A549 (cell line): ENCODE measurements at regions not wholly inside any gene's neighbourhood (a gene's known extent, or its start where the extent isn't known, plus 50 kb on each side); places are given as distances from the start of the nearest gene placed in this dataset.

Experiments
- CEBPB ChIP-seq, 2 experiments: fragments of >200 bp in 1 of 2; sonication (Bioruptor Twin) in 1 of 2; formaldehyde crosslinking in 1 of 2; IDR thresholded peaks; 2 replicates each; pipeline ENCODE4 v1.6.1; 2012 to 2016
- CHD2 ChIP-seq: fragments of 150-350 bp; IDR thresholded peaks from 2 replicates; pipeline ENCODE4 v1.6.1; 2014; ENCODE audit warnings: low read length; ENCODE audit not compliant: partially characterized antibody
- CTCF ChIP-seq: fragments of >200 bp; sonication (Bioruptor Twin); formaldehyde crosslinking; IDR thresholded peaks from 3 replicates; pipeline ENCODE4 v1.5.1; 2016
- ESRRA ChIP-seq: fragments of 150-350 bp; IDR thresholded peaks from 2 replicates; pipeline ENCODE4 v1.6.1; 2014; ENCODE audit warnings: mild to moderate bottlenecking, low read length, borderline replicate concordance
- REST ChIP-seq: fragments of 200-600 bp; sonication (generic); IDR thresholded peaks from 2 replicates; pipeline ENCODE4 v1.6.1; 2016; ENCODE audit warnings: antibody characterized with exemption, mild to moderate bottlenecking, moderate library complexity
- USF2 ChIP-seq: fragments of 450-650 bp; IDR thresholded peaks from 2 replicates; pipeline ENCODE4 v1.6.1; 2014; ENCODE audit warnings: antibody characterized with exemption

GRCh38 chr18:31225668-31226067 is 63.0 kb upstream of the DSC1 start:
- TF ChIP-seq CTCF (no peak), USF2 (no peak), CEBPB (IDR thresholded peaks at IDR 0.05) (no peak), REST (no peak), ESRRA (no peak), CHD2 (no peak)
